Fibroblast of skin of left biceps (primary cell): ENCODE measurements at regions not wholly inside any gene's neighbourhood (a gene's known extent, or its start where the extent isn't known, plus 50 kb on each side); places are given as distances from the start of the nearest gene placed in this dataset.

Experiments used
- DNase-seq, 2 experiments: peaks; one replicate each; pipeline ENCODE4 v3.0.0-alpha.2; 2013; ENCODE audit warnings: low read depth in 2 of 2

- DNase-seq: no peak
These were observed 411.4 kb downstream of the TSN start for GRCh38 chr2:122166820-122167219.

DNA sequence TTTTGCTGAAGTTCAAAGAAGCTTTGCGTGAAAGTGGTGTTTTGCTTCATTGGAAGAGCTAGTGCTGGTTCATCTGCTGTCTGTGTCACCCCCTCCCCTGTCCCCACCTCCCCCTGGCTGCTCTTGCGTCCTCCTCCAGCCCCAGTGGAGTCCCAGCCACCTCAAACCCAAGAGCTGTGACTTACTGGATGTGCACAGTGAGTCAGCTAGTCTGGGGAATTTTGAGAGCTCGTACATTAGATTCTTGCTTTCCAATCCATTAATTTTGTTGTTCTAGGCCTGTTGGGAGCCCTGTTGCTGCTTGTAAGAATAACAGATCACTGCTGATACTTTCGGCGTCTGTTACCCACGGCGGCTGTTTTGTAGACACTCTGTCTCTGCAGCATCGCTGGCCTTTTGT, 412.1 kb downstream of the TSN start:
- no peak for DNase-seq

DNA sequence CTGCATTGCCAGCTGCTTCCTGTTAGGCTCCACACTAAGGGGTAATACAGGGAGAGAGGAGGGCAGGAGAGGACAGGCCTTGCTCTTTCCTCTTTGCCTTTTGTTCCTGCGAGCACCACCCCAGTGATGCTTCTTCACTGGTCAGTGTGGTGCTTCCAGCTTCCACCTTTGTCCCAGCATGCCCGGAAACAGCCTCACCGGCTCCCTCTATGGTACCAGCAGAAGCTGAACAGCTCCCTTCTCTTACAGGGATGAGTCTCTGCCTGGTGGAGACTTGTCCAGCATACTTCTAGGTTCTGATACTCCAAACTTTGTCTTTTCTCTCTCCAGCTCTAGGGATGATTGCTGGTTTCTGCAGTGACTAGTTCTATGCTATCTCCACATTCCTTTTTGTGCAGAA, 413.3 kb downstream of the TSN start:
- no peak for DNase-seq

- DNase-seq: no peak
These were observed 417.4 kb downstream of the TSN start for GRCh38 chr2:122172812-122173211.

- DNase-seq: no peak
These were observed 418.6 kb downstream of the TSN start for GRCh38 chr2:122174061-122174460.

GRCh38 chr2:122179492-122180165, 424.2 kb downstream of the TSN start:
- no peak for DNase-seq

DNA sequence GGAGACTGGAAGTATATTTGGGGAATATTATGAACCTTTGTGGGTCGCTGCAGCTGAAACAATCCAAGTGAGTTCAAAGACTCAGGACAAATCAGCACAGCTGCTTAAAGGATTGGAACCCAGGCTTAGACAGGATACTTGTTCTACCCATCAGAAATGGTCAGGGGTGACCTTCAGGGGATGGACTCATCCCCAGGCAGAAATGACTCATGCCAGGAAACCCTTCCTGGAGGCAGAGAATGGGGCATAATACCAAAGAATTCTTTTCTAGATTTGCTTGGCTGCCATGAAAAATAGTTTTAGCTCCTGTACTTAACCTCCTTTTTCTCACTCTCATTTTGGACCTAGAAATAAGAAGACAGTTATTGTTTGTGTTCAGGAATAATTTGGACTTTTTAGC, 425.5 kb downstream of the TSN start:
- no peak for DNase-seq

DNA sequence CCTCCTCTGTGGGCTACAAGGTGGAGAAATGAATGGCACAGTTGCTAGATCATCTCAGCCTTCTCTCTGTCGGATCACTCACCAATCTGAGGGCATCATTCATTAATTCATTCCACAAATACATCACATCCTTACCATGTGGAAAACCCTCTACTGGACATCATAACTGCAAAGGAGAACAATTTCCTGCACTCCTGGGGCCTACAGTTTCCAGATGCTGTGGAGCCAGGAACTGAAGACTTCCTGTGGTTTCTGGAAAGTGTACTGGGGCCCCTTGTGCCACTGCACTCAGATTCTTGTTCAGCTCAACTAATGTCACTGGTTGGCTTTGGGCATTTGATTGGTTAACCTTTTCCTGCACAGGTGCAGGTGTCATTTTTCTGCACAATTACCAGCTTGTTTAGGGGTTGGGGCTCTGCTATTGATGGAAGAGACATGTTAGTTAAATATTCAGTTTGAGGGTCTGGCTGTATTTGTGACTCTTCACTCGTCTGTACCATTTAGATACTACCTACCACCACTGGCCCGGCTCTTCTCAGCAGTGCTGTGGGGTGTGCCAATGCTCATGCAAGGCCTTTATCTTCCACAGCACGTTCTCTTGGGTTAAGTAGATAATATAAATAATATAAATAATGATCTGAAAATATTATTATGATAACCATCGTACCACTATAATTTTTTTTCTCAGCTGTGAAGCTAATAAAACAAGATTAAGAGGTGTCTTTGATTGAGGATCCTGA, 427.3 kb downstream of the TSN start:
- DNase-seq: no peak

GRCh38 chr2:122183890-122184289, 428.4 kb downstream of the TSN start:
- DNase-seq: no peak

GRCh38 chr2:122186761-122187222, 431.3 kb downstream of the TSN start:
- DNase-seq: no peak

- no peak for DNase-seq
These were observed 435.9 kb downstream of the TSN start for GRCh38 chr2:122191331-122191730.

- DNase-seq: no peak
These were observed 438.2 kb downstream of the TSN start for GRCh38 chr2:122193622-122194021.

GRCh38 chr2:122194546-122194945, 439.1 kb downstream of the TSN start:
- DNase-seq: no peak

GRCh38 chr2:122203523-122203922, 448.1 kb downstream of the TSN start:
- DNase-seq: peak; percentile 68 to 75

GRCh38 chr2:122205641-122206040, 450.2 kb downstream of the TSN start:
- DNase-seq: no peak

GRCh38 chr2:122206101-122206500, 450.6 kb downstream of the TSN start:
- DNase-seq: no peak

- no peak for DNase-seq
These were observed 453.9 kb downstream of the TSN start for GRCh38 chr2:122209377-122209776.

- no peak for DNase-seq
These were observed 454.6 kb downstream of the TSN start for GRCh38 chr2:122210065-122210464.

GRCh38 chr2:122210898-122211856, 455.7 kb downstream of the TSN start:
- no peak for DNase-seq

GRCh38 chr2:122213312-122213711, 457.9 kb downstream of the TSN start:
- DNase-seq: no peak

DNA sequence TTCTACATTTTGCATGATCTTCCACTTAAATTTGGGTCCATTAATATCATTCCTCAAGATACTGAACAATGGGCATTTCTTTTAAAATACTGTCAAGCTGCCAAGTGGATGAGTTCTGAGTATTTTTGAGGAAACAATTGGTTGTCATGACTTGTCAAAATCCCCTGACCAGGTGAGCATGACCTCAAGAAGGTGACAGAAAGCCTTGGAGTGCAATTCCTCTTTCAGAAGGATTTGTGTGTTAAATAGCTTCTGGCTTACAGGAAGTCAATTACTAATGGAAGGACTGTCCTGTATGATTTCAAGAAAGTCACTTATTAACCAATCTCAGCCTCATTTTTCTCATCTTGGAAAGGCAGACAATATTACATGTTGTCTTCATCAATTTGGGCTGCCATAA, 460.6 kb downstream of the TSN start:
- DNase-seq: no peak

- no peak for DNase-seq
These were observed 461.4 kb downstream of the TSN start for GRCh38 chr2:122216901-122217300.
